Umbilical cord (tissue), 1 donor: ENCODE measurements at regions not wholly inside any gene's neighbourhood (a gene's known extent, or its start where the extent isn't known, plus 50 kb on each side); places are given as distances from the start of the nearest gene placed in this dataset.

Experiments used
- DNase-seq: peaks from one replicate; pipeline ENCODE4 v3.0.0-alpha.2; 2015; ENCODE audit warnings: low spot score

- no peak for DNase-seq
These were observed 58.7 kb upstream of the SOX5 start for GRCh38 chr12:24008166-24008565.
